IPS DF 4.7 (cell line): ENCODE measurements at regions not wholly inside any gene's neighbourhood (a gene's known extent, or its start where the extent isn't known, plus 50 kb on each side); places are given as distances from the start of the nearest gene placed in this dataset.

ENCODE experiments used
- DNase-seq: peaks from one replicate; pipeline ENCODE4 v3.0.0-alpha.2; 2013; ENCODE audit warnings: low spot score; ENCODE audit errors: extremely low read depth

DNA sequence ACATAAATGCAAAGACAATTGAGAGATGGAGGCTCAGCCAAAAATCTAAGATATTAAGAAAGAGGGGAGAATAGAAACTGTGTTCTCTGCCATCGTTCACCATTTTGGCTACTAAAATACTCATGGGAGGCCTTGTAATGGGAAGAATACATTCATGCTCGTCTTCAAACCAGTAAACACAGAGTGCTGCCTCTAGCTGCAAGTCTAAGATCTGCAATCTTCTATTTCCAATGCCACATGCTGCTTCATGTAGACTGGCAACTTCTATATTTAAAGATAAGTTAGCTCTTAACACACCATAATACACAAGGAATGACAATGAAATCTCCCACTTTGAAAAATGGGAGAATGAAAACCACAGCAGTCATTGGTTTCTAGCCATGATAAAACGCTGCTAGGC lies 387.3 kb downstream of the HS3ST3B1 start:
- DNase-seq: no peak

DNA sequence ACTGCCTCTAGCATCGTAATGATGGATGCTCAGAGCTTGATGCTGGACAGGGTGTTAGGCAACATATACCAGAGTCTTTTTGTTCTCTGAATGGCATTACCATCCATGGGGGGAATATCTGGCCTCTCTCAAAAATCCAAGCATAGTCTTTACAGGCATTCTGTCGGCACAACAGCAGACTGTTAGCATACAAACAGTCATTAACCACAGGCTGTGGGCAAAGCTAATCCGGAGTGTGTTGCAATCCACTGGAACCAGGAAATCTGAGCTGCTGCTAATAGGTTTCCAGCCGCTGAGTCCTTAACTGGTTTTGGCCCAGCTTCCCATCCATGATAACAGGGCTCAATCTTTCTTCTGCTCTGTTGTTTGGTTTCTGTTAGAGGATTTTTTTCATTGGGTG lies 371.9 kb downstream of the HS3ST3B1 start:
- DNase-seq: no peak

DNA sequence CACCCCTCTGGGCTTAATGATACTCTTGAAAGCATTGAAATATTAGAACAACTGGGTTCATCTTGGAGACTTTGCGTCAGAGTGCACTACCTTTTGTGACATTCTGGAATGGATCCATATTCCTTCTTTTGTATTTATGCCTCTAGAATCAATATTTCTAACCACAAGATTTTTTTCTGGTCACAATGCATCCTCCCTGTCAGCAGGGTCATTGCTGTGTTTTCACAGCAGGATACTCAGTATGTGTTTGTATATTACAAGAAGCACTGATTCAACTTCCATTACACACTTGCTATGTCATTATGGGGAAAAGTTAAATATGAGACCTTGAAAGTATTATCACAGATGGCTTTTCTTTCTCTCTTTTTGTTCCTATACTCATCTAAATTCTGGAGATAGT lies 370.0 kb downstream of the HS3ST3B1 start:
- DNase-seq: no peak

DNA sequence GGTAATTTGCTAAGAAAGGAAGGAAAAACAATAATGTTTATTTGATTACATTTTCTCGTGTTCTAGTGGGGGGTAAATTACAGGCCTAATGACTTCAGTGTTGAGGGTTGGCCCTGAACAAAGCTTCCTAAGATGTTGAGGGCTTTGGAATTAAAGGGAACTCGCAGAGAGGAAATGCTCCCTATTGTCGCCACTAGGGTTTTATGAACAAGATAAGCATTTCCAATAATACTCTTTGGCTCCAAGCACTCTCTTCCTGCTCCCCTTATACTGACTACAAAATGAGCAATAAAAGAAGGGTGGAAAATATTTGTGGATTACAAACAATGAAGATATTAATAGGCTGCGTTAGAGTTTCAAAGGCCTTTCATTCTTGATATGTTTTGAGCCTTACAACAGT lies 363.6 kb downstream of the HS3ST3B1 start:
- DNase-seq: no peak

DNA sequence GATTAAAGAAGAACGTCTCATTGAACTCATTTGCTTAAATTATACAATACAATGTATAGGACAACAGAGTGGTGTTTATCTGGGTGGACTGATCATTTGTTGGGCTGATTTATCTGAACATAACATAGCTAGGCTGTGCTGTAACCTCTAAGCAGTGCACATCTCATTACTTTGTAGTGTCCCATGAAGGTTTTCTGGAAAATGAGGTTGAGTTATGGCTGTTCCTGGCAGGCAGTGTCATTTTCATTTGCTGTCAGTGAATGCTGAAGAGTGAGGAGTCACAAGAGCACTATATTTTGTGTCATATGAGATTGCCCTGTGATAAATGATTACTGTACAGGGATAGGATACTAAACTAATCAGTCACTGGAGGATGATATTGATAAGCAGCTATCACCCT lies 340.2 kb downstream of the HS3ST3B1 start:
- DNase-seq: no peak

DNA sequence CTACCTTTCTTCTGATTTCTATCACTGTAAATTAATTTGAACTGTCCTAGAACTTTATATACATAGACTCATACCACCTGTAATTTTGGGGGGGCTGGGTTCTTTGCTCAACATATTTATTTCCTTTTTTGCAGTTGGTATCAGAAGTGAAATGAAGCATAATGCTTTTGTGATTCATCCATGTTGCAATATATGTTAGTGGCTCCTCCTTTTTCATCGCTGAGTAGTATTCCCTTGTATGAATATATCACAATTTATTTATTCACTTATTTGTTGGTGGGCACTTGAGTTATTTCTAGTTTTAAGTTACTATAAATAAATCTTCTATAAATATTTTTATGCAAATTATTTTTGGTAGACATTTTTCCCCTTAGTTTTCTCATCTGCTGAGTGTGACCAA lies 336.4 kb downstream of the HS3ST3B1 start:
- DNase-seq: no peak

DNA sequence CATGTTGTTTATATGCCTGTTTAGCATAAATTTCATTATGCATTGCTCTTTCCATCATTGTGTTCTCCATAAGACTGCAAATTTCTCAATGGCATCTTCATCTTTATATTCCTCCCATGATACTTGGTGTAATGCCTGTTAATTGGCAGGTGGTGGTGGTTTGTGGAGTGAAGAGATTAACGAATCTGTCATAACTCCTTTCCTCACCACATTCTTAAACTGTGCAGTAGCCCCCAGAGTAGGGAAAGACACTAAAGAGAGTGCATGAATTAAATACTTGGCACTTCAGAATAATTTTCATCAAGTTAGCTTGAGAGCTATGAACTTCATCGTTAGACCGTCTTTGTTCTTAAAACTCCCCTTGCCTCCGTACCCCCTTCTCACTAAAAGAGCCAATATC lies 329.7 kb downstream of the HS3ST3B1 start:
- DNase-seq: no peak

DNA sequence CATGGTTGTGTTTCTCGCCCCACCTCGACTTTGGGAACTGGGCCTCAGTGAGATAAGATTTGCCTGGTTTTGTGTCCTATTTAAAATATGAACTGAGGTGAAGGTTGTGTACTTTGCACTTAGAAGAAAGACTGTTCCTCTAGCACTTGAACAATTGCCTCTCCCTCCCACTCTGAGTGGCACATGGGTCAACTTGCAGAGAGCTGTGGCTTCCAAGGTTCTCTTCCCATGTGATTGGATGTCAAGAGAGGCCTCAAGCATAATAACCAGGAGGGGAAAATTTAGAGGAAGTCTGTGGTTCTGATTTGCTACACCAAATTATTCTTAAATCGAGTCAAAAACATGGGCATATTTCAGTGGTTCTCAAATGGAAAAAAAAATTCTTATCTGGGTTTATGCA lies 329.2 kb downstream of the HS3ST3B1 start:
- no peak for DNase-seq

DNA sequence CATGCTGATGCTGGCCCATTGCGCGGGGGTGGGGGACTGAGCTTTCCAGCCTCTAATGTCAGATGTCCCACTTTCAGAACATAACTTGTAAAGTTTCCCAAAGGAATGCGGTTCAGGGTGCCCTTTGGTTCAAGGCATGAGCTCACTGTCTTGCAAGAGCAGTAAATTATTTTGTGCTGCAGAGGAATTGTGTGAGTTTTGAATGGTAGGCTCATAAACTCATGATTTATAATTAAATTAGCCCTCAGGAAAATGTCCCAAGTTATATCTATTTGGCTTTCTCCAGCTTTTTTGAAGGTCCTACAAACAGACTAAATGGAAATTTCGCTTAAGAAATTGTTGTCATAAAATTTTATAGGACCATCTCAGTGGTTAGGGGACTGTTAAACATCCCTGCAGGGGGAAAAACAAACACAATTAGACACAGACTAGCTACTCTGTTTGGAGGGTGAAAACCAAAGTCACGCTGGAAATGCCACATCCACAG lies 321.8 kb downstream of the HS3ST3B1 start:
- DNase-seq: no peak

DNA sequence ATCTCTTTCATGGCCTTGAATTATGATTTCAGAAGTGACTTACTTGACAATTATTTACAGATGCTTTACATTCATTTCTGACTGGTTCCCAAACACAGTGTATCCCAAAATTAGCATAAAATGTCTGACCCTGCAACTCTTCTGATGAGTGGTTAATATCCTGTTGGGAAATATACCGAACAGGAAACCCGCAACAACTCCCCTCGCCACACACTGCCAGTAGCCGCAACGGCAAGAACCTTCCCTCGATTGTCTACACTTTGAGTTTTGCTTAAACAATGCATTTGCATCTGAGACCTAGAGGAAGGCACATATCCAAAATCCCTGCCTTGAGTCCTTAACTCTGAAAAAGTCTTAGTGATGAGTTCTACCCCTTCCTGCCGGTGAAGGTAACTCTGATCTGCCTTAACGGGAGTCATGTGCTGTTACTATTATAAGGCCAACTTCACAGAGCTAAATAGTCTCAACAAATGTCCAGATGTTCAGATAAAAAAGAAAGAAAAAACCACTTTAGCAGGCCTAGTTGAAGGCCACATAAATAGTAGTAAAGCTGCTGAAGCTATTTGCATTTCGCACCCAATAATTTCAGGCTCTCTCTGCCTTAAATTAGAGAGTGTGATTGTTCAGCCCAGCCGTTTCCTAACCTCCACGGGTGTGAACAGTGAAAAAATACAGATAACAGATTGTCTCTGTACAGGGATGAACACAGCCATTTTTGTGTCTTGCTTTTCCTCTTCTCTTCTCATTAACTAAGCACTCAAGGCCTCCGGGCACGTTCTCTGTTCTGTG lies 321.1 kb downstream of the HS3ST3B1 start:
- DNase-seq: no peak

DNA sequence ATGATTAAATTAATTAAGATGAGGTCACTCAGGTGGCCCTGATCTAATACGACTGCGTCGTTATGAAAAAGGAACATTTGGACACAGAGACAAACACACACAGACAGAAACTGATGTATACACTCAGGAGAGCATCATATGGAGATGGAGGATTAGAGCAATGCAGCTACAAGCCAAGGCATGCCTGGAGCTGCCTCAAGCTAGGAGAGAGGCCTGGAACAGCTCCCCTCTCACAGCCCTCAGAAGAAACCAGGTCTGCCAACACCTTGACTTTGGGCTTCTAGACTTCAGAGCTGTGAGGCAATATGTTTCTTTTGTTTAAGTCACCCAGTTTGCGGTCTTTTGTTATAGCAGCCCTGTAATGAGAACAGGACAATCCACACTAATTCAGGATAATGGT lies 318.9 kb downstream of the HS3ST3B1 start:
- DNase-seq: no peak

DNA sequence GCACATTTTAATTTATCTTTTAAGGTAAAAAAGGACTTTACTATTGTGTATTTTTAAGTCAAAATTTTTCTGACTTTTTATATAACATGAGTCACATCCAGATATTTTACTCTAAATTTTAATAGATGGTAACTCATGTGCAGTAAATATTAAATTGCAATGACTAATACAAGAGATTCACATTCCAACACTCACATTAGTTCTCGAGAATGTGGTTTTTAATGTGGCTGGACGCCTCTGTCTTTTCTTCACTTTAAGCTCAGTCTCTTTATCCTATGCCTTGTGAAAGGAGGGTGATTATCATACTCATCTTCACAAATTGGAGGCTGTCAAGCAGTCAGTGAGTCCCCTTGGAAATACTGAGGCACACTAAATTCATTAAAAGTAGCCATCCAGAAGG lies 315.6 kb downstream of the HS3ST3B1 start:
- no peak for DNase-seq

DNA sequence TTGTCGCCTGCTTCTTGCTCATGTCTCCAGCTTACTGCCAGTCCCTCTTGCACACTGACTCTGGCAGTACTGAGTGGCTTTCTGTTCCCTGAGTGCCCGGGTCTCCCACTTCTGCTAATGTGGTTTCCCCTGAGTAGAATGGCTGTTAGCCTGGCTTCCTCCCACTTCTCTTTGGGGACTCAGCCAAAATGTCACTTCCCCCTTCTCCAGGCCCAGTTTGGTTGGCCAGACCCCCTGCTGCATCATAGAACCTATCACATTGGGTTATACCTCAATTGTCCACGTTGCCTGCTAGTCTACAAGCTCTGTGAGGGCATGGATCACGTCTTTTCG lies 304.4 kb downstream of the HS3ST3B1 start:
- no peak for DNase-seq

DNA sequence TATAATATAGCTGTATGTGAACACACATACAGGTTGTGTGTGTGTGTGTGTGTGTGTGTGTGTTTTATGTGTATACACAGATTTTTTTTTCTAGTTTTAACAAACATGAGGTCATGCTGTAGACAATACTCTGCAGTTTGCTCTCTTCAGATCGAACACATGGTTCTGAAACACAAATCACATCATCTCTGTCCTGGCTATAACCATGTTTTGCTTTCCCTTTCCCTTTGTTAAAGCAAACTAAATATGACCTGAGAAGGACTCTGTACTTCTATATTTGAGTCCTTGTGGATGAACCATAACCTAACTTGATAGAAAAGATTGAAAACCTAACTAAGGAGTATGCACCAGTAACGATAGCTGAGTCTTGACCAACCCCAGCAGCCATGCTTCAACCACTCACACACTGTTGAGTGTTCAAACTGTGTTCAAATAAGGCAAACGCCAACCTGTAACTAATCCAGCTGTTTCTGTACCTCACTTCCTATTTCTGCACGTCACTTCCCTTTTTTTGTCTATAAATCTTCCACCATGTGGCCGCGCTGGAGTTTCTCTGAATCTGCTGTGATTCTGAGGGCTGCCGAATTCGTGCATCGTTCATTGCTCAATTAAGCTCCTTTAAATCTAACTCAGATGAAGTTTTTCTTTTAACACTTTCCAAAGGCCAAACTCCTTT lies 303.8 kb downstream of the HS3ST3B1 start:
- DNase-seq: no peak

DNA sequence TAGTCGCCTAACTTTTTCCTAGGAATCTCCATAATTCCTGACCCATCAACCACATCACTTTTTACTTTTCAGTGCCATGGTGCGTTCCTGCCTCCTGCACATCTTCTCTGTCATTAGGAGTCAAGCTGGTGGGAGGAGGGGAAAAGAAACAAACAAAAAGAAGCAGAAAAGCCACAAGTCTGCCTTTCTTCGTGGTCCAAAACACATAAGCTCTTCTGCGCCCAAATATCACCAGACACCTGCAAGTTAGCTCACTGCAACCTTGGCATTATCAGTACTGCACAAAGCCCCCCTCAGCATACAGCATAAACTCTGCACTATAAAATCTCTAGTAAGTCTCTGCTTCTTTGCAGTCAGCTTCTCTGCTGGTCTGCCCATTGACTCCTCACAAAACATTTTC lies 295.3 kb downstream of the HS3ST3B1 start:
- DNase-seq: no peak

DNA sequence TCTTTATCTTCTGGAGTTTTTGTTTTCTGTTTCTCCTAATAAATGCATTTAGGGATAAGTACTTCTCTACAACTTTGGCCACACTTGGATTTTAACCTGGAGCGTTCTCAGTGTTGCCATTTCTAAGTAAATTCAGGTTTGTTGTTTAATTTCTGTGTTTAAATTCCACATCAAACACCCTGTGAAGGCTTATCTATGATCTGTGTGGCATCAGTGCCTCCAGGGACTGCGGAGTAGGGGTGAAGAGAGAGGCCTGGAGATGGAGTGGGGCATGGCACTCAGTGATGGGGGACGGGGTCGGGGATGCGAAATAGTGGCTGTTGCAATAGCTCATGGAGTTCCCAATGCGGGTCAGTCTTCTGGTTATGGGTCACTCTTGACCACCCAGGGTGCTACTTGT lies 294.8 kb downstream of the HS3ST3B1 start:
- no peak for DNase-seq

DNA sequence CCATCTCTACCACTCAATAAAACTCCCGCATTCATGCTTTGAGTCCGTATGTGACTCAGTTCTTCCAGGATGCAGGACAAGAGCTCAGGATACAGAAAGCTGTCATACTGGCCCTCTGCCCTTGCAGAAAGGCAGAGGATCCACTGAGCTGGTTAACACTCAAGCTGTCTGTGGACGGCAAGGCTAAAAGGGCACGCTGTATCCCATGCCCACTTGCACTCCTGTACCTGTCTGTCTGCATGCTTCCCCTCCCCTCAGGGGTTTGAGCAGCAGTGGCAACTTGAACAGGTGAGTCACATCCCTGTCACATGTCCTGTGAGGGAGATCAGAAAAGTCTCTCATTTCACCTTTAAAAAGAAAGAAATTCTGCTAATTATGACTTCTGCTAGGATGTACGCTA lies 293.8 kb downstream of the HS3ST3B1 start:
- no peak for DNase-seq

DNA sequence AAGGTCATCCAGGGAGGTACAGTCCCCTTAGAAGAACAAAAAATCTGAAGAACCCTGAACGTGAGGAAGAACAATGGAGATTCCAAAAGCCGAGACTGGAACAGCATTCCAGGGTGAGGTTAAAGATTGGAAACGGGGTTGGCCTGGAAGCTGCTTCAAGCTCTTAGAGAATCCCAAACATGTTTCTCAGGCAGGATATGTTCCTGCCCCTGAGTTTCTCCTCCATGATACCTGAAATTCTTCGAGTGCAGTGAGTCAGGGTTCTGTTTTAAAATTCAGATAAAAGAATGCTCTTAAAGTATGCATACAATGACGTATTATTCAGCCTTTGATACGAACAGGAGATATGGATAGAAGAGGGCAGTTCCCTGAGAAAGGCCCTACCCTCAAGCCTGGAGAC lies 293.1 kb downstream of the HS3ST3B1 start:
- DNase-seq: no peak

DNA sequence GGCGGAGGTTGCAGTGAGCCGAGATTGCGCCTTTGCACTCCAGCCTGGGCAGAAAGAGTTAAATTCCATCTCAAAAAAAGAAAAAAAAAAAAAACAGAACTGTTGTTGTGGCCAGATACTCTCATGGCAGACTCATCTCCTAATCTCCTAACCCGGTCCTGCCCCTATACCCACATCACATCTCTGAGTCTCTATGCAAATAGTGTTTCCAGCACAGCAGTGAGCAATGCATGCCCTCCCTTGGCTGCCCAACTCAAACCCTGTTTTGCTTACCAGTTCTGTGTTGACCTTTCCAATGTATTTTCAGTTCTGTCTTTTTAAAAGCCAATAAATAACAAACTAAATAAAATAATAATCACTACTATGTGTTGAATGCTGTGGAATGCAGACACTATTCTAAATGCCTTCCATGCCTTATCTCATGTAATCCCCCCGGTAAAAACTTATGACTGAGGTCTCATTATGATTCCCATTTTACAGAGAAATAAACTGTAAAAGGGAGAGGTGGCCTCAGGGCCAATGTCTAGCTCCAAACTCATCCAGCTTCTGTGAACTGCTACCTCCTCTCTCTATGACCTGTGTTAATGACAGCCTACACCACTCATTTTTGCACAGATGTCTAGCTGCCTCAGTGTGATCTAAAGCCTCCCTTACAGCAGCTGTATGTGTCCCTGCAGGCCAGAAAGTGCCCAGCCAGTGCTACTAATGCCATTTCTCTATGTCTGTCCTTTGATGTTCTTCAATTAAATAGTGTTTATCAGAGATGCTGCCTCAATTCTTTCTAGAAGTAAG lies 289.8 kb downstream of the HS3ST3B1 start:
- DNase-seq: no peak

DNA sequence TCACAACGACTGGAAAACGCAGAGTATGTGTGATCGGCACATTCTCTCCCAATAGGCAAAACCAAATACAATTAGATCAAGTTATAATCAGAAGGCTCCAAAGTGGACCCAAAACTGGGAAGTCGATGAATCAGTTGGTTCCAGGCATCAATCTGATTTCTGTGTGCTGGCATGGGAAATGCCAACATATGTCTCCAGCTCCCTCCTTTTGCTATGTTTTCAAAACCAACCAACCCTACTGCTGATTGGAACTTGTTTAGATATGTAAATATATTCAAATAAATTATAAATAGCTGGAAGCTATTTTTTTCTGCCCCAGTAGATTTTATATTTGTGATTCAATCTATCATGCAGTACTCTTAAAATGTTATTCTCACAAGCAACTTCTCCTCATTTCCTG lies 284.2 kb downstream of the HS3ST3B1 start:
- no peak for DNase-seq

DNA sequence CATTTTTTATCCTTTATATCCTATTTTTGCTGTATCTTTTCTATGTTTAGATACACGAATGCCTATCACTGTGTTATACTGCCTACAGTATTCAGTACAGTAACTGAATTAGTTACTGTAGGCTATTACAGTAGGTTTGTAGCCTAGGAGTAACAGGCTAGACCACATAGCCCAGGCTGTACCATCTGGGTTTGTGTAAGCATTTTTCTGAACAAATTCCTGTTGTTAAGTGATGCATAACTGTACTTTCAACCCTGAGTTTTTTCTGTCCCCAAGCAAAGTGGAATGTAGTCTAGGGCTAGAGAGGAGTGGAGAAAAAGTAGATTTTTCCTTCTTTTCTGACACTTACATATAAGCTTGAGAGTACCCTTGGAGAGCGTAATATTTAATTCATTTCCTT lies 282.1 kb downstream of the HS3ST3B1 start:
- DNase-seq: no peak

DNA sequence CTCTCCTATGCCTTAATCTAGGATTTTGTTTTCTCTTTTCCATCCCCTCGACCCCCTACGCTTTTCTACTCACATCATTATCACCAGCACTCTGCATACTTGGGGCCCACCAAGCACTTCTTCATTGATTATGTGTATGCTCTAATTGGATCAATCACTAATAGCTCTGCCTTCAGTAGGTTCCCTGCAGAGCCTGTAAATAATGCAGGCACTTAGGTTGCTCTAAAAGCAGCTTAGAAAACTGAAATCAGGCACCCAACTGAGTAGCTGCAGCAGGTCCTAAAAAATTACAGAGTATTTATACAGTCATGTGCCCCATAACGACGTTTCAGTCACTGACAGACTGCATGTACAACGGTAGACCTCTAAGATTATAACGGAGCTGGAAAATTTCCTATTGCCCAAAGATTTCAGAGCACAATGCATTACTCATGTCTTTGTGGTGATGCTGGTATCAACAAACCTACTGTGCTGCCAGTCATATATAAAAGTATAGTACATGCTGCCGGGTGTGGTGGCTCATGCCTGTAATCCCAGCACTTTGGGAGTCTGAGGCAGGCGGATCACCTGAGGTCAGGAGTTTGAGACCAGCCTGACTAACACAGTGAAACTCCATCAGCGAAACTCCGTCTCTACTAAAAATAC lies 280.4 kb downstream of the HS3ST3B1 start:
- no peak for DNase-seq
